ENCODE measurements at regions not wholly inside any gene's neighbourhood (a gene's known extent, or its start where the extent isn't known, plus 50 kb on each side); places are given as distances from the start of the nearest gene placed in this dataset.
"Not testable (repeated sequence)": the region's sequence is repeated elsewhere in the genome, so short reads cannot be mapped to it uniquely, and the experiment has no call there.

DNA sequence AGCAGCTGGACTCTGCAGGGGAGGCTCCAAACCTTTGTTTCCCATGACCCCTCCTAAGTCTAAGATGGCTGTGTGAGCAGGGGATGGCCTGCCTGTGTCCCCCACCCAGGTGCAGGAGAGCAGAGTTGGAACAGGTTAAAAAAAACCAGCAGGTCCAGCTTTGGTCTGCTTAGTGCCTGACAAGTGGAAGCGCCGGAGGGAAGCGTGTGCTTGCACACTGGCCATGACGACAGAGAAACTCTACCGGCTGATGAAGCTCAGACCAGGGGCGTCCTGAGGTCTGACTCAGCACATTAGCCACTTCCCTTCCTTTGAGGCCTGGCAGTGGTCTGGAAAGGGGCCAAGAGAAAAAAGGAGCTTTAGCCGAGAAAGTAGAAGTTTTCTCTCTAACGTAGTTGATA, 280.1 kb downstream of the VRK1 start:
- DNase-seq: peak in 1 of 5 donors; percentile 25

- DNase-seq: no peak
These were observed 280.5 kb downstream of the VRK1 start for GRCh38 chr14:97077687-97078086.

- DNase-seq: no peak
These were observed 283.8 kb downstream of the VRK1 start for GRCh38 chr14:97080991-97081390.

DNA sequence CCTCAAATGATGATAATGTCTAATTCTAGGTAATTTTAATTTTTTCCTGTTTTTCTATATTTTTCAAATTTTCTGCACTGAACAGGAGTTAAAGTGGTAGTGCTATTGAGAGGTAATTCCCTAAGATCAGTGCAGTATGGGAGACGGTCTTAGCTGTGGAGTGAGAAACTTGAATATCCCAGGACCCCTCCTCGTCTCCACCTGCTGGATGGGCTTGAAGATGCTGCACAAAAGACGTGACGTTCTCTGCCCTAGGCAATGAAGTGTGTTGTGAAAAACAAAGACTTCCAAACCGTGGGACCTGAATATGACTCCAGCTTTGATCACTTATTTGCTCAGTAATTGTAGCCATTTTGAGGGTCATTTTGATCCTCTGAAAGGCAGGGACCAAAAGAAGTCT, 298.1 kb downstream of the VRK1 start:
- DNase-seq: no peak

- DNase-seq: no peak
These were observed 300.1 kb downstream of the VRK1 start for GRCh38 chr14:97097296-97097695.

GRCh38 chr14:97100306-97100705, 303.1 kb downstream of the VRK1 start:
- DNase-seq: no peak

- DNase-seq: no peak
These were observed 304.4 kb downstream of the VRK1 start for GRCh38 chr14:97101561-97101960.

DNA sequence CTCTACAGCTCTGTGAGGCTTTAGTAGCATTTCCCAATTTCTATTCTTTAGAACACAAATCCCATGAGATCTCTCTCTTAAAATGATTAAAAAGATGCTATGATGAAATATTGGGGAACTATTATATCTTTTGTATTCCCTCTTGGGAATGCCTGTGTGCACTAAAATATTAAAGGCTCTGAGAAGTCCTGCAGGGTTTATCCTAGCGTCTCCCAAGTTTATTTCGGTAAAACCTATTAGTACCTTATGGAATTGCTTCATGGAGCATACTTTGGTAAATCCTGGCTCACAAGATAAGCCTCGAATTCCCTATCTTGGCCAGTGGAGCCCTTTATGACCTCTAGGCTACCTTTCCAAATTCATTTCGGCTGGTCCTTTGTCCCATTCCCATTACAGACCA, 306.8 kb downstream of the VRK1 start:
- no peak for DNase-seq

GRCh38 chr14:97106166-97106565, 309.0 kb downstream of the VRK1 start:
- DNase-seq: no peak

DNA sequence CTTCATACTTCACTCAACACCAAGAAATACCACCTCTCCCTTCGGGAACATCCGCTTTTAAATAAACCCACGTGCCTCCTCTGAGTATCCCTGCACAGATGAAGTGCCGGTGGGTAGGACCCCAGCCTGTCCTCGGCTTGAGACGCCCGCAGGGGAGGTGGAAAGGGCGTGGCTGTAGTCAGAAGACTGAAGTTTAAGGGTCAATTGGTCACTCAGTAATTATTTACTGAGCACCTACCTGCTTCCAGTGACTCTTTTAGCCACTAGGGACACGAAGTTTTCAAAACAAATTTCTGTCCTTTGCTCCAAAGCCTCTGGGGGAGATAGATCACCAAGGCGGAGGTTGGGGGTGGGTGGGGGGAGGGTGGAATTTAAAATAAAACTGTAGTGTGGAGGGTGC, 309.4 kb downstream of the VRK1 start:
- no peak for DNase-seq

- no peak for DNase-seq
These were observed 309.9 kb downstream of the VRK1 start for GRCh38 chr14:97107080-97107479.

GRCh38 chr14:97107760-97108159, 310.6 kb downstream of the VRK1 start:
- no peak for DNase-seq

GRCh38 chr14:97109234-97109633, 312.1 kb downstream of the VRK1 start:
- no peak for DNase-seq

GRCh38 chr14:97113339-97113738, 316.2 kb downstream of the VRK1 start:
- no peak for DNase-seq

DNA sequence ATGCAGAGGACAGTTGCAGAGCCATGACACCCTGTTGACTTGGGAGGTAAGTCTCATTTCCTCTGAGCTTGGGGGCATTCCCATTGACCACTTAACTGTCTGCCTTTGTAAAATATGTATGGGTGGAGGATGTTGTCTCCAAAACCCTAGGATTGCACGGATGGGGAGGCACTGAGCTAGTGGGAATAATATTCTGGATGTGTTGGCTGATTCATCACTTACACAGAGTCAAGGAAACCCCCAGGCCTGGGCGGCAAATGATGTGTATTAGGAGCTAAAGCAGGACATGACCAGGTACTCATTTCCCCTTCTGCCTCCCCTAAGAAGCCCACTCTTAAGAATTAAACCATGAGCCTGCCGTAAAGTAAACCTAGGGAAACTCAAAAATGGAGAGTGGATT, 319.4 kb downstream of the VRK1 start:
- DNase-seq: no peak

- DNase-seq: no peak
These were observed 320.5 kb downstream of the VRK1 start for GRCh38 chr14:97117693-97118092.

- DNase-seq: no peak
These were observed 323.0 kb downstream of the VRK1 start for GRCh38 chr14:97120204-97120603.

- DNase-seq: peak in 3 of 5 donors; percentile 8 to 56 (median 18)
These were observed 323.4 kb downstream of the VRK1 start for GRCh38 chr14:97120611-97121031.

DNA sequence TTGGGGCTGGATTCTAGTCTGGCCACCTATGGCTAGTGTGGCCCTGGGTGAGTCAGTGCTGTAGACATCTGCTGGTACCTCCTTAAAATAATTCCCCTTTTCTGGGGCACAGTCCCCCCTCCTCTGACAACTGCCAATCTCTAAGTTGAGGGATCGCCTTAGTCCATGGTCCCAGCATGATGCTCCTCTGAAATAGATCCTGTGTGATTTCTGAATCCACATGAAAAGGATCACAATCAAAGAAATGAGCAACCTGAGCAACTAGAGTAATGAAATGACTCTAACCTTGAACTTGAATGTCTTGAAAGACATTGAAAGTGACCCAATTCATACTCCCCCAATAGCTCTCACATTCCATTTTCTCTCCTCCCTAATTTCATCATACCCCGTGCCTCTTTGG, 332.5 kb downstream of the VRK1 start:
- DNase-seq: no peak

DNA sequence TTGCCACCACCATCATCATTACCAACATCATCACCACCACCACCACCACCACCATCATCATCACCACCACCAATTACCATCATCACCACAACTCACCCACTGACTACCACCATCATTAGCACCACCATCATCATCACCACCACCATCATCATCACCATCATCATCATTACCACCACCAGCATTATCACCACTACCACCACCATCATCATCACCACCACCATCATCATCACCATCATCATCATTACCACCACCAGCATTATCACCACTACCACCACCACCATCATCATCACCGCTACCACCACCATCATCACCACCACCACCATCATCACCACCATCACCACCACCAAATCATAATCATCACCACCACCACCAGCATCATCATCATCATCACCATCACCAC, 338.7 kb downstream of the VRK1 start:
- DNase-seq: not testable (repeated sequence)

DNA sequence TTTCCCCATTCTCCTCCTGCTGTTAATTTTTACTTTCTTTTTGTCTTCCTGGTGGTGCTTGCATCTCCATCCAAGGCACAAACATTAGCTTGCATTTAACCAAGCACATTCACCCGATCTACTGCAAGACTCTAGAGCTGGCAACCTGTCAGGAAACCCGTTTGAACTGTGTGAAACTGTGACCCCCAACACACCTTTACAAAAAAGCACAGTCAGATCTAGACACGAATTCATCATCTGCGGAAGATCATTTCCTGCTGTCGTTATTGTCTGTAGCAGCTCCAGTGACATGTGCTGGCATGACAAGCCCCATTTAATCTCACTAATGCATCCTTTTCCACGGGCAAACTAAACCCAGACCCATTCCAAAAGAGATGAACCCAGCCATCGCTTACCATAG, 340.5 kb downstream of the VRK1 start:
- DNase-seq: peak in 1 of 5 donors; percentile 62

DNA sequence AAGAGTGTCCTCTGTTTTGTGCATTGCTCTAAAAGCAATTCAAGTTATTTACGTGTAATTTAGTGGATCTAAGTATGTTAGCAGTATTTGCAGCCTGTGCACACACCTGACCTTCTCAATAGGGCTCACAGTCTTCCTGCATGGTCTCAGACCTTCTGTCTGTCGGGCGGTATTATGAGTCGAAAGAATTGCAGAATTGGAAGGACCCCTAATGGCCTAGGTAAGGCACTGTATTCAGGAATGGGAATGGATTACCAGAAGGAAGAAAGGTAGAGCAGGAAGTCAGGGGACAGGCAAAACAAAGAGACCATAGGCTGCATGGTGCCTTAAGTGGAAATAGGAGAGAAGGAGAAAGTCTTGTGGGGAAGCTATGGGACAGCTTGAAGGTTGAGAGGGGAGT, 341.6 kb downstream of the VRK1 start:
- no peak for DNase-seq

- DNase-seq: no peak
These were observed 345.8 kb downstream of the VRK1 start for GRCh38 chr14:97143011-97143410.

- no peak for DNase-seq
These were observed 346.3 kb downstream of the VRK1 start for GRCh38 chr14:97143456-97143855.

GRCh38 chr14:97148021-97148420, 350.8 kb downstream of the VRK1 start:
- DNase-seq: not testable (repeated sequence)

- no peak for DNase-seq
These were observed 352.6 kb downstream of the VRK1 start for GRCh38 chr14:97149775-97150174.
